Left ventricle myocardium inferior (tissue), 1 donor: ENCODE measurements at regions not wholly inside any gene's neighbourhood (a gene's known extent, or its start where the extent isn't known, plus 50 kb on each side); places are given as distances from the start of the nearest gene placed in this dataset.
A peak's percentile ranks its signal among the peaks of the same experiment; 100 is the strongest.

Experiments
- DNase-seq: peaks from one replicate; pipeline ENCODE4 v3.0.0-alpha.2; 2020
- H3K27ac ChIP-seq: fragments of 200-600 bp; replicated peaks from 2 replicates; pipeline ENCODE4 v1.8.0; 2021
- H3K27me3 ChIP-seq: fragments of 200-600 bp; 2 replicates; pipeline ENCODE4 v1.8.0; 2021; ENCODE audit warnings: low read depth
- H3K36me3 ChIP-seq: fragments of 200-600 bp; 2 replicates; pipeline ENCODE4 v1.8.0; 2021
- H3K4me1 ChIP-seq: fragments of 200-600 bp; 2 replicates; pipeline ENCODE4 v1.8.0; 2021
- H3K4me3 ChIP-seq: fragments of 200-600 bp; 2 replicates; pipeline ENCODE4 v1.8.0; 2021; ENCODE audit warnings: mild to moderate bottlenecking, moderate library complexity
- H3K9me3 ChIP-seq: fragments of 200-600 bp; replicated peaks from 2 replicates; pipeline ENCODE4 v1.8.0; 2021
- CTCF ChIP-seq: fragments of 200-600 bp; IDR thresholded peaks from 2 replicates; pipeline ENCODE4 v1.8.0; 2021; ENCODE audit warnings: antibody characterized with exemption, mild to moderate bottlenecking, borderline replicate concordance
- intact Hi-C: fragments of 100-400 bp; cut with micrococcal nuclease; formaldehyde crosslinking; loops from one replicate; pipeline ENCODE4 v1.11.0; 2022
- donor health status: DM: no; HTN: yes; CAD: no; lungs with severe emphysema.

- peak overlapping the region; percentile 87 for H3K27ac ChIP-seq
- no peaks in the 10 kb centered on the region for H3K36me3 ChIP-seq
- H3K27me3 ChIP-seq: no peaks in the 10 kb centered on the region
- peaks cover 15% of the 10 kb centered on the region for H3K9me3 ChIP-seq
- peaks cover 31% of the 10 kb centered on the region for H3K4me1 ChIP-seq
- peak; percentile 16 for DNase-seq
- intact Hi-C loops: no loop called here
- no peak for TF ChIP-seq CTCF
- H3K4me3 ChIP-seq: peak overlapping the region; percentile 32
Observed at GRCh38 chr11:121741351-121741760, 288.6 kb upstream of the SORL1-AS1 start.

GRCh38 chr11:121740902-121741301, 288.1 kb upstream of the SORL1-AS1 start:
- H3K4me1 ChIP-seq: peaks cover 31% of the 10 kb centered on the region
- peaks cover 15% of the 10 kb centered on the region for H3K9me3 ChIP-seq
- H3K27ac ChIP-seq: peak overlapping the region; percentile 87
- H3K36me3 ChIP-seq: no peaks in the 10 kb centered on the region
- TF ChIP-seq CTCF: no peak
- H3K4me3 ChIP-seq: no peak overlapping the region
- H3K27me3 ChIP-seq: no peaks in the 10 kb centered on the region
- no peak for DNase-seq
- intact Hi-C loops: no loop called here

- no peaks in the 10 kb centered on the region for H3K4me1 ChIP-seq
- H3K36me3 ChIP-seq: no peaks in the 10 kb centered on the region
- intact Hi-C loops: loop anchor here (2.0 kb wide), 1 partner anchor 43 kb away; no protein-coding TSS in a partner anchor
- no peak overlapping the region for H3K27ac ChIP-seq
- H3K4me3 ChIP-seq: no peak overlapping the region
- TF ChIP-seq CTCF: no peak
- H3K9me3 ChIP-seq: peaks cover 22% of the 10 kb centered on the region
- no peaks in the 10 kb centered on the region for H3K27me3 ChIP-seq
- no peak for DNase-seq
Observed at GRCh38 chr11:121733858-121734257, 281.1 kb upstream of the SORL1-AS1 start.

- no peak for DNase-seq
- no peak for TF ChIP-seq CTCF
- Histone ChIP-seq H3K9me3 (peaks cover 8% of the 10 kb centered on the region), H3K36me3 (no peaks in the 10 kb centered on the region), H3K27ac (no peak overlapping the region), H3K27me3 (no peaks in the 10 kb centered on the region), H3K4me3 (no peak overlapping the region), H3K4me1 (peaks cover 8% of the 10 kb centered on the region)
- intact Hi-C loops: no loop called here
Observed at GRCh38 chr11:121727942-121728341, 275.2 kb upstream of the SORL1-AS1 start.

- Histone ChIP-seq H3K36me3 (no peaks in the 10 kb centered on the region), H3K27me3 (no peaks in the 10 kb centered on the region), H3K27ac (peak overlapping the region; percentile 89), H3K4me3 (peak overlapping the region; percentile 67), H3K9me3 (no peaks in the 10 kb centered on the region), H3K4me1 (peaks cover 18% of the 10 kb centered on the region)
- DNase-seq: peak; percentile 18
- intact Hi-C loops: no loop called here
- TF ChIP-seq CTCF: no peak
Observed at GRCh38 chr11:121723246-121723741, 270.5 kb upstream of the SORL1-AS1 start.
